ENCODE measurements at regions not wholly inside any gene's neighbourhood (a gene's known extent, or its start where the extent isn't known, plus 50 kb on each side); places are given as distances from the start of the nearest gene placed in this dataset. TPM values are rescaled to one million over a fixed set of nuclear protein-coding genes. Genes with fewer than 3 reads are reported as not detected.

Small RNA genes lying in the stretch of these regions (small RNA-seq; reads per million reads assigned to genes)
- not detected for gene AC092666.2
